ENCODE measurements at regions not wholly inside any gene's neighbourhood (a gene's known extent, or its start where the extent isn't known, plus 50 kb on each side); places are given as distances from the start of the nearest gene placed in this dataset.

DNA sequence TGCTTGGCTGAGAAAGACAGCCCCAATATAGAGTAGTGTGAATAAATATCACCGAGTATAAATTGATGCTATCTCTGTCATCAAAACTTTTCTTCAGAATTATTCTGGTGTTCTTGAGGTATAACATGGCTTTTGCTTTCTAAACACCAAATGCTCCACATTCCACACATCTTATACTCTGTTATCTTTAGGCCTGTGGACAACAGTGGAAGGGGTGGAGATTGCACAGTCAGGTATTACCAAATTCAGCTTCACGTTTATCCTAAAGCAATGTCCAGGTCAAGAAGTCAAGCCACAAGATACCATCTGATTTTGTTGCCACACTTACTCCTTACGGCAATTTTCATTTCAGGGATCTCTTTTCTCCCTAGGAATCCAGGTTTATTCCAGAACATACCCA, 394.8 kb downstream of the SI start:
- TF ChIP-seq CTCF (IDR thresholded peaks at IDR 0.05) (no peak), ZFX (IDR thresholded peaks at IDR 0.05; ENCODE audit: borderline replicate concordance) (no peak)
